Suprapubic skin (tissue), 4 donors: ENCODE measurements at regions not wholly inside any gene's neighbourhood (a gene's known extent, or its start where the extent isn't known, plus 50 kb on each side); places are given as distances from the start of the nearest gene placed in this dataset.

Experiments
- POLR2A ChIP-seq, 2 donors: fragments of 450-650 bp; IDR thresholded peaks; one replicate each; pipeline ENCODE4 v1.6.1; 2017; ENCODE audit warnings: antibody characterized with exemption in 2 of 2, mild to moderate bottlenecking in 2 of 2, moderate library complexity in 2 of 2
- POLR2AphosphoS5 ChIP-seq, 3 donors: sonication (generic); formaldehyde crosslinking; IDR thresholded peaks; one replicate each; pipeline ENCODE4 v1.6.1; 2017; ENCODE audit warnings: antibody characterized with exemption in 3 of 3
- TF ChIP-seq, protein P1 (sequence below), 2 donors: fragments of 200-600 bp in 1 of 2; fragments of 450-650 bp in 1 of 2; sonication (generic) in 1 of 2; IDR thresholded peaks; one replicate each; pipeline ENCODE4 v1.5.1; 2016 to 2019; ENCODE audit warnings: antibody characterized with exemption in 2 of 2, mild to moderate bottlenecking in 1 of 2, moderate library complexity in 1 of 2

DNA sequence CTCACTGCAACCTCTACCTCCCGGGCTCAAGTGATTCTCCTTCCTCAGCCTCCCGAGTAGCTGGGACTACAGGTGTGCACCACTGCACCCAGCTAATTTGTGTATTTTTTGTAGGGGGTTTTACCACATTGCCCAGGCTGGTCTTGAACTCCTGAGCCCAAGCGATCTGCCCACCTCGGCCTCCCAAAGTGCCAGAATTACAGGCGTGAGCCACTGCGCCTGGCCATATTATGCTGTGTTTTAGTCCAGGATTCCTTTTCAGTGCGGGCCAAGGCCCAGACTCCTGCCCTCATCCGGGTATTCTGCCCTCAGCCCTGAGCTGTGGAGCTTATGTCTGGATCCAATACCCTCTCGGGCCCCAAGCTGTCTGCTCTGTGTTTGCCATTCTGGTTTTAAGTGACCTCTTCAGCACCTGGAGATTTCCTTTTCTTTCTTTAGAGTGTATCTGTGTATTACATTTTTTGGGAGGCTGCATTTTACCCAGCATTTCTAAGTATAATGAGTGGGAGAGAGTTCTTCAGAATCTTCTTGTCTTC, 114.9 kb downstream of the BUB3 start:
- no peak for TF ChIP-seq POLR2AphosphoS5 (IDR thresholded peaks at IDR 0.05)
- TF ChIP-seq, protein P1, sequence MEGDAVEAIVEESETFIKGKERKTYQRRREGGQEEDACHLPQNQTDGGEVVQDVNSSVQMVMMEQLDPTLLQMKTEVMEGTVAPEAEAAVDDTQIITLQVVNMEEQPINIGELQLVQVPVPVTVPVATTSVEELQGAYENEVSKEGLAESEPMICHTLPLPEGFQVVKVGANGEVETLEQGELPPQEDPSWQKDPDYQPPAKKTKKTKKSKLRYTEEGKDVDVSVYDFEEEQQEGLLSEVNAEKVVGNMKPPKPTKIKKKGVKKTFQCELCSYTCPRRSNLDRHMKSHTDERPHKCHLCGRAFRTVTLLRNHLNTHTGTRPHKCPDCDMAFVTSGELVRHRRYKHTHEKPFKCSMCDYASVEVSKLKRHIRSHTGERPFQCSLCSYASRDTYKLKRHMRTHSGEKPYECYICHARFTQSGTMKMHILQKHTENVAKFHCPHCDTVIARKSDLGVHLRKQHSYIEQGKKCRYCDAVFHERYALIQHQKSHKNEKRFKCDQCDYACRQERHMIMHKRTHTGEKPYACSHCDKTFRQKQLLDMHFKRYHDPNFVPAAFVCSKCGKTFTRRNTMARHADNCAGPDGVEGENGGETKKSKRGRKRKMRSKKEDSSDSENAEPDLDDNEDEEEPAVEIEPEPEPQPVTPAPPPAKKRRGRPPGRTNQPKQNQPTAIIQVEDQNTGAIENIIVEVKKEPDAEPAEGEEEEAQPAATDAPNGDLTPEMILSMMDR (IDR thresholded peaks at IDR 0.05) = no peak
- TF ChIP-seq POLR2A (IDR thresholded peaks at IDR 0.05) = no peak
